ENCODE measurements at regions not wholly inside any gene's neighbourhood (a gene's known extent, or its start where the extent isn't known, plus 50 kb on each side); places are given as distances from the start of the nearest gene placed in this dataset.

DNA sequence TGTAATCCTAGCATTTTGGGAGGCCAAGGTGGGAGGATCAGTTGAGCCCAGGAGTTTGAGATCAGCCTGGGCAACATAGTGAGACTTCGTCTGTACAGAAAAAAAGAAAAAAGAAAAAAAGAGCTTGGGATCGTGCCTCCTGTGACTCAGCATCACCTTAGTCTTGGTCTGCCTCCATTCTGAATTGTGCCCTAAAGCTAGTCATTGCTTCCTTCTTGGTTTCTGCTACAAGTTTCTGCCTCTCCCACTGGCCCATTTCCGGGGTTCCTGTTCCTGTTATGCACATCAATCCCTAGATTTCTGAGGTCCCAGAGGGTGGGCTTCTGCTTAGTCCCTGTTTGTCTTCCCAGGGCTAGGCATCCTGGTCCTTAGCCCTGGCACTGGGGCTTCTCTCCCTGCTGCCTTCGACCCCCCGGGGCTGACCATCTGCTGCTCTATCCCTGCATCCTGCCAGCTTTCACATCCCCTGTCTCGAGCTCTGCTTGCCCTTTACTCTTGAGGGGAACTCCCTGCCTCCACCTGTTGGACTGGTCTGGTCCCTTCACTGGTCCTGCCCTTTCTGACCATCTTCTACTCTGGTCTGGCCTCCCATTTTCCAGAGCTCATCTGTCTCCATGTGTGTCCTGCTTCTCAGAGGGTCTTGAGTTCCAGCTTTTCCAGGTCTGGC is 77.5 kb upstream of the ESR1 start:
- Histone ChIP-seq H3K27ac (ENCODE audit: low read depth in 1 of 3, low read length in 2 of 3) (no peak overlapping the region), H3K27me3 (ENCODE audit: control insufficient read depth in 3 of 3, insufficient read depth in 3 of 3, low read length in 3 of 3) (no peaks in the 10 kb centered on the region), H3K4me1 (ENCODE audit: control insufficient read depth in 3 of 3, insufficient read depth in 2 of 3, low read depth in 1 of 3, low read length in 2 of 3) (no peaks in the 10 kb centered on the region), H3K36me3 (ENCODE audit: control insufficient read depth in 3 of 3, insufficient read depth in 2 of 3, low read depth in 1 of 3, low read length in 3 of 3) (no peaks in the 10 kb centered on the region), H3K4me3 (ENCODE audit: low read depth in 1 of 3, low read length in 3 of 3) (no peak overlapping the region), H3K9me3 (ENCODE audit: control insufficient read depth in 2 of 2, insufficient read depth in 1 of 2, low read depth in 1 of 2, low read length in 1 of 2) (peaks cover 0 to 4% of the 10 kb centered on the region in 2 donors)
- 66 to 78% (median 68%) methylated on average over 6 of the region's 6 CpGs for whole genome bisulfite sequencing, 3 donors
- no peak for FAIRE-seq
- DNase-seq, result no peak

DNA sequence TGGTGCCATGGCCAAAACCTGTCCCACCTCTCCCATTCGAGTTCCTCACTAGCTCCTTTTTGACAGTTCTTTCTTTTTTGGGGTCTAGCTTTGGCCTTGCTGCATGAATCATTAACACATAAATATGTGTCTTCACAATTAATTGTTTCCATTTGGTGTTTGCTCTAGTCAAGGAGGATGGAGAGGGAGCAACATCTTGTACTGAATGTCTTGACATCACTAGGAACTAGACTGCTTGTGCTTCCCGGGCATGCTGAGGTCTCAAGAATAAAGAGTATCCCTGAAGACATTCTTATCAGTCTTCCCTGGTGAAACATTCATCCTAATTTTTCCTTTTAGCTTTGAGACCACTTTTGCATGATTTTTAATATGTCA is 77.0 kb upstream of the ESR1 start:
- whole genome bisulfite sequencing, 3 donors, result 71 to 80% (median 78%) methylated on average over 2 of the region's 2 CpGs
- DNase-seq (no peak), FAIRE-seq (no peak)
- Histone ChIP-seq H3K4me1 (ENCODE audit: control insufficient read depth in 3 of 3, insufficient read depth in 2 of 3, low read depth in 1 of 3, low read length in 2 of 3) (no peaks in the 10 kb centered on the region), H3K36me3 (ENCODE audit: control insufficient read depth in 3 of 3, insufficient read depth in 2 of 3, low read depth in 1 of 3, low read length in 3 of 3) (no peaks in the 10 kb centered on the region), H3K27me3 (ENCODE audit: control insufficient read depth in 3 of 3, insufficient read depth in 3 of 3, low read length in 3 of 3) (no peaks in the 10 kb centered on the region), H3K4me3 (ENCODE audit: low read depth in 1 of 3, low read length in 3 of 3) (no peak overlapping the region), H3K9me3 (ENCODE audit: control insufficient read depth in 2 of 2, insufficient read depth in 1 of 2, low read depth in 1 of 2, low read length in 1 of 2) (peaks cover 0 to 4% of the 10 kb centered on the region in 2 donors), H3K27ac (ENCODE audit: low read depth in 1 of 3, low read length in 2 of 3) (no peak overlapping the region)

GRCh38 chr6:151731313-151731712 is 76.2 kb upstream of the ESR1 start:
- FAIRE-seq (no peak), DNase-seq (no peak)
- no peaks in the 10 kb centered on the region for H3K27me3 ChIP-seq (ENCODE audit: control insufficient read depth in 3 of 3, insufficient read depth in 3 of 3, low read length in 3 of 3)
- 39 to 51% (median 50%) methylated on average over 3 of the region's 3 CpGs for WGBS, 3 donors
- H3K9me3 ChIP-seq (ENCODE audit: control insufficient read depth in 2 of 2, insufficient read depth in 1 of 2, low read depth in 1 of 2, low read length in 1 of 2), result peaks cover 0 to 4% of the 10 kb centered on the region in 2 donors
- H3K36me3 ChIP-seq (ENCODE audit: control insufficient read depth in 3 of 3, insufficient read depth in 2 of 3, low read depth in 1 of 3, low read length in 3 of 3), result no peaks in the 10 kb centered on the region
- no peaks in the 10 kb centered on the region for H3K4me1 ChIP-seq (ENCODE audit: control insufficient read depth in 3 of 3, insufficient read depth in 2 of 3, low read depth in 1 of 3, low read length in 2 of 3)
- no peak overlapping the region for H3K4me3 ChIP-seq (ENCODE audit: low read depth in 1 of 3, low read length in 3 of 3)
- H3K27ac ChIP-seq (ENCODE audit: low read depth in 1 of 3, low read length in 2 of 3), result no peak overlapping the region

GRCh38 chr6:151733680-151734320 is 73.7 kb upstream of the ESR1 start:
- Histone ChIP-seq H3K36me3 (ENCODE audit: control insufficient read depth in 3 of 3, insufficient read depth in 2 of 3, low read depth in 1 of 3, low read length in 3 of 3) (no peaks in the 10 kb centered on the region), H3K4me3 (ENCODE audit: low read depth in 1 of 3, low read length in 3 of 3) (no peak overlapping the region), H3K9me3 (ENCODE audit: control insufficient read depth in 2 of 2, insufficient read depth in 1 of 2, low read depth in 1 of 2, low read length in 1 of 2) (peaks cover 0 to 4% of the 10 kb centered on the region in 2 donors), H3K4me1 (ENCODE audit: control insufficient read depth in 3 of 3, insufficient read depth in 2 of 3, low read depth in 1 of 3, low read length in 2 of 3) (no peaks in the 10 kb centered on the region), H3K27me3 (ENCODE audit: control insufficient read depth in 3 of 3, insufficient read depth in 3 of 3, low read length in 3 of 3) (no peaks in the 10 kb centered on the region), H3K27ac (ENCODE audit: low read depth in 1 of 3, low read length in 2 of 3) (no peak overlapping the region)
- WGBS, 3 donors, result 78 to 89% (median 85%) methylated on average over 3 of the region's 3 CpGs
- DNase-seq (no peak), FAIRE-seq (no peak)

GRCh38 chr6:151738267-151738666 is 69.2 kb upstream of the ESR1 start:
- Histone ChIP-seq H3K4me3 (ENCODE audit: low read depth in 1 of 3, low read length in 3 of 3) (no peak overlapping the region), H3K9me3 (ENCODE audit: control insufficient read depth in 2 of 2, insufficient read depth in 1 of 2, low read depth in 1 of 2, low read length in 1 of 2) (no peaks in the 10 kb centered on the region), H3K27ac (ENCODE audit: low read depth in 1 of 3, low read length in 2 of 3) (no peak overlapping the region), H3K27me3 (ENCODE audit: control insufficient read depth in 3 of 3, insufficient read depth in 3 of 3, low read length in 3 of 3) (no peaks in the 10 kb centered on the region), H3K4me1 (ENCODE audit: control insufficient read depth in 3 of 3, insufficient read depth in 2 of 3, low read depth in 1 of 3, low read length in 2 of 3) (no peaks in the 10 kb centered on the region), H3K36me3 (ENCODE audit: control insufficient read depth in 3 of 3, insufficient read depth in 2 of 3, low read depth in 1 of 3, low read length in 3 of 3) (no peaks in the 10 kb centered on the region)
- FAIRE-seq (no peak), DNase-seq (no peak)
- 45 to 55% (median 47%) methylated on average over 3 of the region's 3 CpGs for WGBS, 3 donors

GRCh38 chr6:151738960-151739359 is 68.5 kb upstream of the ESR1 start:
- no peak overlapping the region for H3K4me3 ChIP-seq (ENCODE audit: low read depth in 1 of 3, low read length in 3 of 3)
- no peak overlapping the region for H3K27ac ChIP-seq (ENCODE audit: low read depth in 1 of 3, low read length in 2 of 3)
- DNase-seq (no peak), FAIRE-seq (no peak)
- no peaks in the 10 kb centered on the region for H3K36me3 ChIP-seq (ENCODE audit: control insufficient read depth in 3 of 3, insufficient read depth in 2 of 3, low read depth in 1 of 3, low read length in 3 of 3)
- no peaks in the 10 kb centered on the region for H3K9me3 ChIP-seq (ENCODE audit: control insufficient read depth in 2 of 2, insufficient read depth in 1 of 2, low read depth in 1 of 2, low read length in 1 of 2)
- WGBS, 3 donors, result 19 to 56% (median 22%) methylated on average over 1 of the region's 1 CpG
- no peaks in the 10 kb centered on the region for H3K4me1 ChIP-seq (ENCODE audit: control insufficient read depth in 3 of 3, insufficient read depth in 2 of 3, low read depth in 1 of 3, low read length in 2 of 3)
- no peaks in the 10 kb centered on the region for H3K27me3 ChIP-seq (ENCODE audit: control insufficient read depth in 3 of 3, insufficient read depth in 3 of 3, low read length in 3 of 3)

DNA sequence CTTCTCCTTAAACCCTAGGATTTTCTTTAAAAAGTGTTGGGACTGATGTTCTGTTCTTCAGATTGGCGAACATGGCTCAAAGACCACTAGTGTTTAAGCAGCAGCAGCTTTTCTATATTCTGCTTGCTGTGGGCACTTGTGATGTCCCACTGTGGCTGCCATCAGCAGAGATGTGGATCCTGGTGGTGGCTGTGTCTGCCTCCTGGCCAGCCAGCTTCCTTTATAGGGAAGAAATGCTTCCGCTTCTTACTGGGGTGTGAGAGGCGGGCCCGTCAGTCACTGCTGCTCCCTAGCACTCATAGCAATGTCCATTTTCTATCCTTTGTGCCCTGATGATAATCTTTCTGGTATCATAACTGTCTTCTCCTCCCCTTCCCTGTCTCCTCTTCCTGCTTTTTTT is 66.7 kb upstream of the ESR1 start:
- FAIRE-seq (no peak), DNase-seq (no peak)
- Histone ChIP-seq H3K27me3 (ENCODE audit: control insufficient read depth in 3 of 3, insufficient read depth in 3 of 3, low read length in 3 of 3) (no peaks in the 10 kb centered on the region), H3K36me3 (ENCODE audit: control insufficient read depth in 3 of 3, insufficient read depth in 2 of 3, low read depth in 1 of 3, low read length in 3 of 3) (no peaks in the 10 kb centered on the region), H3K27ac (ENCODE audit: low read depth in 1 of 3, low read length in 2 of 3) (no peak overlapping the region), H3K4me1 (ENCODE audit: control insufficient read depth in 3 of 3, insufficient read depth in 2 of 3, low read depth in 1 of 3, low read length in 2 of 3) (no peaks in the 10 kb centered on the region), H3K9me3 (ENCODE audit: control insufficient read depth in 2 of 2, insufficient read depth in 1 of 2, low read depth in 1 of 2, low read length in 1 of 2) (no peaks in the 10 kb centered on the region), H3K4me3 (ENCODE audit: low read depth in 1 of 3, low read length in 3 of 3) (no peak overlapping the region)
- WGBS, 3 donors, result 86 to 90% (median 86%) methylated on average over 4 of the region's 4 CpGs

DNA sequence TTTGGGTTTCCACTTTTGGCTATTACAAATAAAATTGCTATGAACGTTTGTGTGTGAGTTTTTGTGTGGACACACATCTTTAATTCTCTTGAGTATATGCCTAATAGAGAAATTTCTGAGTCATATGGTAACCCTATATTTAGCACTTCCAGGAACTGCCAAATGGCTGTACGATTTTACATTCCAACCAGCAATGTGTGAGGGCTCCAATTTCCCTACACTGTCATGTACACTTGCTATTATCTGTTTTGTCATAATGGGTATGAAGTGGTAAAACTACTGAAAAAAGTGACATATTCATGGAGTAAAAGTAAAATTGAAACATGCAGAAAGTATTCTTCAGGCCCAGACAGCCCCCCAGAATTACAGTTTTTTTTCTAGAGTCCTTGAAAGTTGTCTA is 59.6 kb upstream of the ESR1 start:
- DNase-seq, result no peak
- Histone ChIP-seq H3K27ac (ENCODE audit: low read depth in 1 of 3, low read length in 2 of 3) (no peak overlapping the region), H3K27me3 (ENCODE audit: control insufficient read depth in 3 of 3, insufficient read depth in 3 of 3, low read length in 3 of 3) (no peaks in the 10 kb centered on the region), H3K4me3 (ENCODE audit: low read depth in 1 of 3, low read length in 3 of 3) (no peak overlapping the region), H3K4me1 (ENCODE audit: control insufficient read depth in 3 of 3, insufficient read depth in 2 of 3, low read depth in 1 of 3, low read length in 2 of 3) (no peaks in the 10 kb centered on the region), H3K9me3 (ENCODE audit: control insufficient read depth in 2 of 2, insufficient read depth in 1 of 2, low read depth in 1 of 2, low read length in 1 of 2) (no peaks in the 10 kb centered on the region), H3K36me3 (ENCODE audit: control insufficient read depth in 3 of 3, insufficient read depth in 2 of 3, low read depth in 1 of 3, low read length in 3 of 3) (no peaks in the 10 kb centered on the region)
- no peak for FAIRE-seq
- WGBS, 3 donors, result 41 to 49% (median 45%) methylated on average over 2 of the region's 2 CpGs

DNA sequence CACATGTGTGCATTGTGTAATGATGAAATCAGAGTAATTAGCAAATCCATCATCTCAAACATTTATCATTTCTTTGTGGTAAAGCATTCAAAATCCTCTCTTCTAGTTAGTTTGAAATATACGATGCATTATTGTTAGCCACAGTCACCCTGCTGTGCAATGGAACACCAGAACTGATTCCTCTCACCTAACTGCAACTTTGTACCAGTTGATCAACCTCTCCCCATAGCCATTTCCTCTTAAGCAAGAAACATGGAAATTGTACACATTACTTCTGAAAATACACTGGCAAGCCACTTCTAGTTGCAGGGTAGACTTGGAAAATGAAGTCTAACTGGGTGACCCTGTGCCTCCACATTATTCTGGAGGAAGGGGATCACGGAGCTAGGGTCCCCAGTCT is 58.1 kb upstream of the ESR1 start:
- DNase-seq (no peak), FAIRE-seq (no peak)
- Histone ChIP-seq H3K27me3 (ENCODE audit: control insufficient read depth in 3 of 3, insufficient read depth in 3 of 3, low read length in 3 of 3) (no peaks in the 10 kb centered on the region), H3K9me3 (ENCODE audit: control insufficient read depth in 2 of 2, insufficient read depth in 1 of 2, low read depth in 1 of 2, low read length in 1 of 2) (no peaks in the 10 kb centered on the region), H3K4me1 (ENCODE audit: control insufficient read depth in 3 of 3, insufficient read depth in 2 of 3, low read depth in 1 of 3, low read length in 2 of 3) (no peaks in the 10 kb centered on the region), H3K4me3 (ENCODE audit: low read depth in 1 of 3, low read length in 3 of 3) (no peak overlapping the region), H3K27ac (ENCODE audit: low read depth in 1 of 3, low read length in 2 of 3) (no peak overlapping the region), H3K36me3 (ENCODE audit: control insufficient read depth in 3 of 3, insufficient read depth in 2 of 3, low read depth in 1 of 3, low read length in 3 of 3) (no peaks in the 10 kb centered on the region)
- WGBS, 3 donors, result 73 to 89% (median 84%) methylated on average over 2 of the region's 2 CpGs
